Muscle of leg (tissue), 3 donors: ENCODE measurements at regions not wholly inside any gene's neighbourhood (a gene's known extent, or its start where the extent isn't known, plus 50 kb on each side); places are given as distances from the start of the nearest gene placed in this dataset.

Experiments
- DNase-seq: peaks from one replicate; pipeline ENCODE4 v3.0.0; 2013
- H3K27ac ChIP-seq: one replicate; pipeline ENCODE4 v1.5.1; 2013; ENCODE audit warnings: mild to moderate bottlenecking, low read length, control low read depth
- H3K27me3 ChIP-seq: one replicate; pipeline ENCODE4 v1.6.1; 2013; ENCODE audit warnings: low read length; ENCODE audit not compliant: control insufficient read depth, insufficient read depth
- H3K36me3 ChIP-seq: one replicate; pipeline ENCODE4 v1.6.1; 2013; ENCODE audit warnings: low read length; ENCODE audit not compliant: control insufficient read depth, insufficient read depth
- H3K4me1 ChIP-seq: one replicate; pipeline ENCODE4 v1.6.1; 2013; ENCODE audit warnings: low read length; ENCODE audit not compliant: control insufficient read depth, insufficient read depth
- H3K4me3 ChIP-seq: one replicate; pipeline ENCODE4 v1.5.1; 2013; ENCODE audit warnings: low read length, control low read depth
- H3K9me3 ChIP-seq: replicated peaks from 2 replicates; pipeline ENCODE4 v1.6.1; 2013; ENCODE audit warnings: low read depth, low read length; ENCODE audit not compliant: control insufficient read depth
- WGBS: methylation state at CpG from one replicate; pipeline ENCODE4 v1.1.5; 2013; ENCODE audit warnings: missing lambda C conversion rate; ENCODE audit not compliant: insufficient coverage; 5-methylcytosine and 5-hydroxymethylcytosine counted together

- peak overlapping the region; percentile 92 for H3K27ac ChIP-seq
- WGBS = no CpG with 5 or more reads among the region's 2 CpGs
- H3K36me3 ChIP-seq = no peaks in the 10 kb centered on the region
- no peak overlapping the region for H3K4me3 ChIP-seq
- no peaks in the 10 kb centered on the region for H3K9me3 ChIP-seq
- H3K27me3 ChIP-seq = no peaks in the 10 kb centered on the region
- peak; percentile 96 for DNase-seq
- H3K4me1 ChIP-seq = peaks cover 7% of the 10 kb centered on the region
Observed at GRCh38 chr12:91326058-91327027, 143.7 kb upstream of the DCN start.

GRCh38 chr12:91320999-91321398 lies 138.4 kb upstream of the DCN start:
- peaks cover 3% of the 10 kb centered on the region for H3K4me1 ChIP-seq
- H3K27ac ChIP-seq = no peak overlapping the region
- H3K9me3 ChIP-seq = no peaks in the 10 kb centered on the region
- H3K36me3 ChIP-seq = no peaks in the 10 kb centered on the region
- WGBS = 80% methylated on average over 1 of the region's 6 CpGs
- H3K4me3 ChIP-seq = no peak overlapping the region
- H3K27me3 ChIP-seq = no peaks in the 10 kb centered on the region
- DNase-seq = peak; percentile 68

DNA sequence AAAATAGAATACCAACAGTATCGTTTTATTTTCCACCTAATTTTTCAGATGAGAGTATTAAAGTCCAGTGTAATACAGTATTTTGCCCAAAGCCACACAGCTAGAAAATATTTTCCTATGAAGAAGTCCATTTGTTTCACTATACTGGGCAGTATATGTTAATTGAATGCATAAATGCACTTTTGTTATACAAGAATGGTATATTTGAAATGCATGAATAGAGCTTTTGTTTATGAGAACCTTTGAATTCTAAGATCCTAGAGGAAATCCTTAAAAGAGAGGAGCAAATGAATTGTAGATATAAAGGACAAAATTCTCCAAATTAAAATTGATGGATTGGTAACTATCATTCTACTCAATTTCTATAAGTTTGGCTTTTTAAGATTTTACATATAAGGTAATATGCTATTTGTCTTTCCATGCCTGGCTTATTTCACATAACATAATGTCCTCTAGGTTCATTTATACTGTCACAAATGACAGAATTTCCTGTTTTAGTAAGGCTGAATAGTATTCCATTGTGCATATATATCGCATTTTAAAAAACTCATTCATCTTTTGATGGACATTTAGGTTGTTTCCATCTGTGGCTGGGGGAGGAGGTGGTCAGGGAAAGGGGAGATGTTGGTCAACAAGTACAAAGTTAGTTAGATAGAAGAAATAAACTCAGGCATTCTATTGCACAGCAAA lies 136.6 kb upstream of the DCN start:
- peaks cover 3% of the 10 kb centered on the region for H3K4me1 ChIP-seq
- WGBS = no CpG with 5 or more reads among the region's 2 CpGs
- H3K36me3 ChIP-seq = no peaks in the 10 kb centered on the region
- H3K9me3 ChIP-seq = no peaks in the 10 kb centered on the region
- no peak for DNase-seq
- H3K27me3 ChIP-seq = no peaks in the 10 kb centered on the region
- H3K27ac ChIP-seq = no peak overlapping the region
- H3K4me3 ChIP-seq = no peak overlapping the region

- peak; percentile 60 for DNase-seq
- H3K36me3 ChIP-seq = no peaks in the 10 kb centered on the region
- H3K4me1 ChIP-seq = peaks cover 3% of the 10 kb centered on the region
- H3K4me3 ChIP-seq = no peak overlapping the region
- no CpG with 5 or more reads among the region's 3 CpGs for WGBS
- H3K27ac ChIP-seq = peak overlapping the region; percentile 39
- H3K9me3 ChIP-seq = no peaks in the 10 kb centered on the region
- H3K27me3 ChIP-seq = no peaks in the 10 kb centered on the region
Observed at GRCh38 chr12:91317306-91317705, 134.7 kb upstream of the DCN start.

- DNase-seq = peak; percentile 84
- Histone ChIP-seq H3K4me1 (peaks cover 3% of the 10 kb centered on the region), H3K36me3 (no peaks in the 10 kb centered on the region), H3K27ac (peak overlapping the region; percentile 70), H3K27me3 (no peaks in the 10 kb centered on the region), H3K9me3 (no peaks in the 10 kb centered on the region), H3K4me3 (no peak overlapping the region)
- WGBS = no CpG with 5 or more reads among the region's 2 CpGs
Observed at GRCh38 chr12:91316907-91317269, 134.3 kb upstream of the DCN start.

DNA sequence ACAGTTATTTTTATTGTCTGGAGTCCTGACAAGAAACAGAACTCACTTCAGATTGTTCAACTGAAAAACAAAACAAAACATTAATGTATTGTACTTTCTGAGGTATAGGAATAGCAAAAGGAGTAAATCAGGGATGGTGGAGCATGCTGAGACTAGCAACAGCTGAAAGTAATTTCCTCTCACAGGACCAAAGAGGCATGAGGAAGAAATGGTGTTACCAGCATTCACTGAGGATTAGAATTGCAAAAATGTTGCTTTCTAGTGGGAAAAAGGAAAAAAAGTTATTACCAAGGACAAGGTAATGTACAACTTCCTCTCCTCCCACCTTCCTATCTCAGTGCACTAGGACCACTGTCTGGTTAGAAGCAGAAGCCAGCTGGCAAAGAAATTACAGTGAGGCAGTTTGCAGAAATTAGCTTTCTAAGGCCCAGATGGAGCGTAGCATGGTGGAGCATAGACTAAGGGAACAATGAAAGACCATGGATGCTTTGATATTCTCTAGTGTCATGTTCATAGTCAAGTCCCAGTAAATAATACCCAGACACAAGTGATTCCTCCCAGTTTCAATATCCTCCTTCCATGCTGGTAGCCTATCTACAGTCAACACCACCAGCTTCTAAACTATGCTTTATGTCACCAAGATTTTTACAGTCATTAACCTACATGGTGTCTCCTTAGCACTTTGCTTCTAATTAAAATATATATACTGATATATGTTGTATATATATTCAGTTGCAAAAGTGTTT lies 133.7 kb upstream of the DCN start:
- WGBS = no CpG with 5 or more reads among the region's 1 CpG
- H3K4me3 ChIP-seq = no peak overlapping the region
- peak; percentile 61 for DNase-seq
- no peaks in the 10 kb centered on the region for H3K36me3 ChIP-seq
- peak overlapping the region; percentile 70 for H3K27ac ChIP-seq
- H3K4me1 ChIP-seq = peaks cover 3% of the 10 kb centered on the region
- no peaks in the 10 kb centered on the region for H3K9me3 ChIP-seq
- no peaks in the 10 kb centered on the region for H3K27me3 ChIP-seq

DNA sequence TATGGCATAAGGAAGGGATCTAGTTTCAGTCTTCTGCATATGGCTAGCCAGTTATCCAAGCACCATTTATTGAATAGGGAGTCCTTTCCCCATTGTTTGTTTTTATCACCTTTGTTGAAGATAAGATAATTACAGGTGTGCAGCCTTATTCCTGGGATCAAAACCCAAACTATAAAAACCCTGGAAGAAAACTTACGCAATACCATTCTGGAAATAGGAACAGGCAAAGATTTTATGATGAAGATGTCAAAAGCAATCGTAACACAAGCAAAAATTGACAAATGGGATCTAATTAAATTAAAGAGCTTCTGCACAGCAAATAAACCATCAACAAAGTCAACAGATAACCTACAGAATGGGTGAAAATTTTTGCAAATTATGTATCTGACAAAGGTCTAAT lies 128.5 kb upstream of the DCN start:
- no peaks in the 10 kb centered on the region for H3K9me3 ChIP-seq
- no CpG with 5 or more reads among the region's 2 CpGs for whole genome bisulfite sequencing
- H3K36me3 ChIP-seq = no peaks in the 10 kb centered on the region
- DNase-seq = no peak
- H3K4me1 ChIP-seq = no peaks in the 10 kb centered on the region
- no peak overlapping the region for H3K27ac ChIP-seq
- H3K27me3 ChIP-seq = no peaks in the 10 kb centered on the region
- H3K4me3 ChIP-seq = no peak overlapping the region

DNA sequence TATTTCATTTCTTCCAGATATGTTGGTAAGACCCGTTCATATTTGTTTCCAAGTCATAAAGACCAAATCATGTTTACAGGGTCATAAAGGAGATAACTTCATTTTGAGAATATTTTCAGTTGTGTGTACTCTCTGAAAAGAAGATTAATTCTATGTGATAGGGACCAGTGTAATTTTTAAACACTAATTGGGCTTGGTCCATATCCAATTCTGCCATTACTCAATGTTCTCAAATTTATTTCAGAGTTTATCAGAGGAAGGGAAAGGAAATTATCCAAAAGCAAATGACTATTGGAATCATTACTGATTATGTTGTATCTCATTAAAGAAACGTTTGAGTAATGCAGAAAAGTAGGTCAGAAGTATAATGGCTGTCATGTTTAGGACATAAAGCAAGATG lies 126.8 kb upstream of the DCN start:
- Histone ChIP-seq H3K27ac (no peak overlapping the region), H3K4me3 (no peak overlapping the region), H3K27me3 (no peaks in the 10 kb centered on the region), H3K36me3 (no peaks in the 10 kb centered on the region), H3K4me1 (no peaks in the 10 kb centered on the region), H3K9me3 (no peaks in the 10 kb centered on the region)
- no CpG with 5 or more reads among the region's 2 CpGs for WGBS
- no peak for DNase-seq

- no peaks in the 10 kb centered on the region for H3K9me3 ChIP-seq
- peak; percentile 44 for DNase-seq
- H3K4me3 ChIP-seq = no peak overlapping the region
- no peaks in the 10 kb centered on the region for H3K4me1 ChIP-seq
- no peak overlapping the region for H3K27ac ChIP-seq
- no peaks in the 10 kb centered on the region for H3K27me3 ChIP-seq
- 0% methylated on average over 1 of the region's 1 CpG for WGBS
- no peaks in the 10 kb centered on the region for H3K36me3 ChIP-seq
Observed at GRCh38 chr12:91307957-91308670, 125.5 kb upstream of the DCN start.
